Ishikawa (cell line): ENCODE measurements at regions not wholly inside any gene's neighbourhood (a gene's known extent, or its start where the extent isn't known, plus 50 kb on each side); places are given as distances from the start of the nearest gene placed in this dataset.

Experiments
- CEBPB ChIP-seq: IDR thresholded peaks from 2 replicates; pipeline ENCODE4 v1.6.1; 2012
- EP300 ChIP-seq: IDR thresholded peaks from 2 replicates; pipeline ENCODE4 v1.6.1; 2012; ENCODE audit warnings: borderline replicate concordance
- FOXM1 ChIP-seq: IDR thresholded peaks from 2 replicates; pipeline ENCODE4 v1.6.1; 2012; ENCODE audit warnings: low read depth, borderline replicate concordance
- NFIC ChIP-seq: IDR thresholded peaks from 2 replicates; pipeline ENCODE4 v1.6.1; 2012
- RAD21 ChIP-seq: IDR thresholded peaks from 2 replicates; pipeline ENCODE4 v1.6.1; 2012; ENCODE audit warnings: low read depth
- REST ChIP-seq: IDR thresholded peaks from 2 replicates; pipeline ENCODE4 v1.6.1; 2012; ENCODE audit warnings: low read depth, mild to moderate bottlenecking
- TEAD4 ChIP-seq: IDR thresholded peaks from 2 replicates; pipeline ENCODE4 v1.6.1; 2012
- YY1 ChIP-seq: IDR thresholded peaks from 2 replicates; pipeline ENCODE4 v1.6.1; 2012; ENCODE audit warnings: low read depth
- ZBTB7A ChIP-seq: IDR thresholded peaks from 2 replicates; pipeline ENCODE4 v1.6.1; 2012; ENCODE audit warnings: low read depth

- TF ChIP-seq TEAD4 (no peak), NFIC (no peak), REST (no peak), CEBPB (no peak), EP300 (no peak), YY1 (no peak), RAD21 (no peak), FOXM1 (no peak), ZBTB7A (no peak)
Observed at GRCh38 chr11:97996762-97997161, 1024.0 kb upstream of the CNTN5 start.
